NB4 (cell line): ENCODE measurements at regions not wholly inside any gene's neighbourhood (a gene's known extent, or its start where the extent isn't known, plus 50 kb on each side); places are given as distances from the start of the nearest gene placed in this dataset.
"Not testable (repeated sequence)": the region's sequence is repeated elsewhere in the genome, so short reads cannot be mapped to it uniquely, and the experiment has no call there.

Experiments
- DNase-seq: peaks from one replicate; pipeline ENCODE4 v3.0.0; 2010; ENCODE audit warnings: low read depth
- H3K4me3 ChIP-seq: one replicate; pipeline ENCODE4 v1.5.1; 2011; ENCODE audit warnings: mild to moderate bottlenecking, low read depth, low read length, moderate library complexity
- MYC ChIP-seq: IDR thresholded peaks from 2 replicates; pipeline ENCODE4 v1.6.1; 2011; ENCODE audit warnings: low read depth, low read length
- POLR2A ChIP-seq: IDR thresholded peaks from 2 replicates; pipeline ENCODE4 v1.6.1; 2011; ENCODE audit warnings: mild to moderate bottlenecking; ENCODE audit not compliant: insufficient read length; ENCODE audit errors: extremely low read depth
- TF ChIP-seq, protein P1 (sequence below): IDR thresholded peaks from 2 replicates; pipeline ENCODE4 v1.6.1; 2011; ENCODE audit warnings: low read depth, low read length
- TF ChIP-seq, protein P2 (sequence below): IDR thresholded peaks from one replicate; pipeline ENCODE4 v1.5.1; 2012; ENCODE audit warnings: low read depth, low read length

DNA sequence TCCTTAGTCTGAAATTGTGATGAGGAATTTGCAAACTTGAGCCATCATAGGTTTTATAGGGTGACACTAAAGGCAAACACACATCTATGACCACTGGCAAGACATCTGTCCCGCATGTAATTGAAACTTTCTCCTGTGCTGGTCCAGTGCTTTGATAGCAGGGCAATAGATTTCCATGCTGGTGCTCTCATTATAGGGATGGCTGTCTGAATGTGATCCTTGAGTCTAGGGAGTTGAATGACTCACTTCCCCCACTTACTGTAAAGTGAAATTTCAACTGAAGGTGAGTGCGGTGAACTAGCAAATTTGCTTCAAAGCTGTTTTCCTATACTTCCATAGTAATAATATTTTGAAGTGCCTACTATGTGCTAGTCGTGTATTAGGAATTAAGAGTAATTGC, 1630.0 kb downstream of the STIM2 start:
- no peak for DNase-seq
- no peak overlapping the region for H3K4me3 ChIP-seq
- TF ChIP-seq, protein P1, sequence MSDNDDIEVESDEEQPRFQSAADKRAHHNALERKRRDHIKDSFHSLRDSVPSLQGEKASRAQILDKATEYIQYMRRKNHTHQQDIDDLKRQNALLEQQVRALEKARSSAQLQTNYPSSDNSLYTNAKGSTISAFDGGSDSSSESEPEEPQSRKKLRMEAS = no peak
- TF ChIP-seq POLR2A (no peak), MYC (no peak)
- TF ChIP-seq, protein P2, sequence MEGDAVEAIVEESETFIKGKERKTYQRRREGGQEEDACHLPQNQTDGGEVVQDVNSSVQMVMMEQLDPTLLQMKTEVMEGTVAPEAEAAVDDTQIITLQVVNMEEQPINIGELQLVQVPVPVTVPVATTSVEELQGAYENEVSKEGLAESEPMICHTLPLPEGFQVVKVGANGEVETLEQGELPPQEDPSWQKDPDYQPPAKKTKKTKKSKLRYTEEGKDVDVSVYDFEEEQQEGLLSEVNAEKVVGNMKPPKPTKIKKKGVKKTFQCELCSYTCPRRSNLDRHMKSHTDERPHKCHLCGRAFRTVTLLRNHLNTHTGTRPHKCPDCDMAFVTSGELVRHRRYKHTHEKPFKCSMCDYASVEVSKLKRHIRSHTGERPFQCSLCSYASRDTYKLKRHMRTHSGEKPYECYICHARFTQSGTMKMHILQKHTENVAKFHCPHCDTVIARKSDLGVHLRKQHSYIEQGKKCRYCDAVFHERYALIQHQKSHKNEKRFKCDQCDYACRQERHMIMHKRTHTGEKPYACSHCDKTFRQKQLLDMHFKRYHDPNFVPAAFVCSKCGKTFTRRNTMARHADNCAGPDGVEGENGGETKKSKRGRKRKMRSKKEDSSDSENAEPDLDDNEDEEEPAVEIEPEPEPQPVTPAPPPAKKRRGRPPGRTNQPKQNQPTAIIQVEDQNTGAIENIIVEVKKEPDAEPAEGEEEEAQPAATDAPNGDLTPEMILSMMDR = no peak

DNA sequence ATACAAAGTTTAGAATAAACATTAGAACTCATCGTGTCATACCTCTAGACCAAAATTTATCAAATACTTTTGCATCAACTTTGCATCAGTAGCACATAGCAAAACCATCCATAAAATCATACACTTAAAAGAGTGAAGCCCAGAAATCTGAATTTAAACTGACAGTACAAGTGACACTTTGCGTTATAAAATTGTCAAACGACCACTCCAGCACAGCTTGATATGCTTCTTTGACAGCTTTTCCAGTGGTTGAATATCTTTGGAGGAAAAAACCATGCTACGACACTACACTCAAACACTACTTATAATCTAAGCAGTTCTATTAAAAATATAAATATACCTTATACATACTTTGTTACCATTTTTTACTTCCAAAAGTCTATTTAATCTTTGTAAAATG, 1644.4 kb downstream of the STIM2 start:
- DNase-seq = no peak
- TF ChIP-seq POLR2A (no peak), MYC (no peak)
- TF ChIP-seq, protein P2 = no peak
- TF ChIP-seq, protein P1 = no peak
- no peak overlapping the region for H3K4me3 ChIP-seq

DNA sequence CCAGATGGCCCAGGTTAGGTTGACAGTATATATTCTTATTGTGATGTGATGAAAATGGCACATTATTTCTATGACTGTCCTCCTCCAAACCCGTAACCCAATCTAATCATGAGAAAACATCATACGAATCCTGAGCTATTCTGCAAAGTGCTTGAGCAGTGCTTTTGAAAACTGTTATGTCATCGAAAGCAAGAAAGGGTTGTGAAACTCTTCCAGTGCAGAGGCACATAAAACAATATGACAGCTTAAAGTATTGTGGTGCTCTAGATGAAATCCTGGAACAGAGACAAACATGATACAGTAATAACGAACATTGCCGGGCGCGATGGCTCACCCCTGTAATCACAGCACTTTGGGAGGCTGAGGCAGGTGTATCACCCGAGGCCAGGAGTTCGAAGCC, 1648.0 kb downstream of the STIM2 start:
- no peak for DNase-seq
- TF ChIP-seq POLR2A (no peak), MYC (no peak)
- TF ChIP-seq, protein P1 = no peak
- TF ChIP-seq, protein P2 = no peak

DNA sequence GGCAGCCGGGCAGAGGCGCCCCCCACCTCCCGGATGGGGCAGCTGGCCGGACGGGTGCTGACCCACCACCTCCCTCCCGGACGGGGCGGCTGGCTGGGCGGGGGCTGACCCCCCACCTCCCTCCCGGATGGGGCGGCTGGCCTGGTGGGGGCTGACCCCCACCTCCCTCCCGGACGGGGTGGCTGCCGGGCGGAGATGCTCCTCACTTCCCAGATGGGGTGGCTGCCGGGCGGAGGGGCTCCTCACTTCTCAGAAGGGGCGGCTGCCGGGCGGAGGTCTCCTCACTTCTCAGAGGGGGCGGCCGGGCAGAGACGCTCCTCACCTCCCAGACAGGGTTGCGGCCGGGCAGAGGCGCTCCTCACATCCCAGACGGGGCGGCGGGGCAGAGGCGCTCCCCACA, 1654.1 kb downstream of the STIM2 start:
- DNase-seq, H3K4me3 ChIP-seq: not testable (repeated sequence)

More for the DNA sequence above, 1648.0 kb downstream of the STIM2 start:
- H3K4me3 ChIP-seq = no peak overlapping the region

DNA sequence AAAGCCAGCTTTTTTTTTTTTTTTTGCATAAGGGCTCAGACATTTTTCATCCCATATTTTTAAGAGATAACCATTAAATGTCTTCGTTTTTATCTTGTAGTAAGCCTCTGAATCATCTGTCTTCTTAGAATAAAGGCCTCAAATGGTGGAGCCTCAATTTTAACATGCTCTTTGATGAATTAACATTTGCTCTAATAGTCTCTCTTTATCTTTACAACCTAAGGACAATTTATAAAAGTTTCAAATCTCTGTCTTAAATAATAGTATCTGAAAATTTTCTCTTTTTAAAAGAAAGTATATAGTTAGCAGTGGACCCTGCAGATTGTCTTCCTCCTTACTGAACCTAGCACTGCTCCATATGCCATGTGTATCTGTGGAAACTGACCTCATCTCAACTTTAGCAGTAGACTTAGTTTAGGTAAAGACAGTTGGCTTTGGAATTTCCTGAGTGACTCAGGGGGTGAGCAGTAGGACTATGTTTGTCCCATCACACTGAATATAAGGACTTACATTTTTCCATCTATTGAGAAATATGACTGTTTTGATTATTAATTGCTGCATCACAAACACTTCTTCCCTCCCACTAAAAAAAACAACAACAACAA, 1658.0 kb downstream of the STIM2 start:
- no peak for DNase-seq
- no peak overlapping the region for H3K4me3 ChIP-seq
- TF ChIP-seq, protein P2 = no peak
- TF ChIP-seq POLR2A (no peak), MYC (no peak)
- TF ChIP-seq, protein P1 = no peak

DNA sequence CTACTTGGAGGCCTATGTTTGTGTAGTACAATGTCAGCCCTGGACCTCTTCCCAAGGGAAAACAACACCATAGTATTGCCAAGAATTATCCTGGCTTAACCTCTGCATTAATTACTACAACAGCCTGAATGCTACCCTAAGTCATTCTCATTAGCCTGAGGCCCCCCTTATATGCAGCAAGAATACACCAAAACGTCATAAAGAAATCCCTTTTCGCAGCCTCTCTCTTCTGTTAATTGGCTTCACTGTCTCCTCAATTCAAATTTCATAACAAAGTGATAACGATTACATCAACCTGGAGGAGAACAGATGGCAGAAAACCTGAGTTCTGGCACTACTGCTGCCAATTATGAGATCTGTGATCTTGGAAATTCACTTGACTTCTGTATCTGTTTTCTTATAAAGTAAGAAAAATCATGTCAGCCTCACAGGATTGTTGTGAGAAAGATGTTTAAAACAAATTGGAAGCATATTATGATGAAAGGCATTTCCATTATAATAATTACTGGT, 1663.1 kb downstream of the STIM2 start:
- TF ChIP-seq, protein P1 = no peak
- TF ChIP-seq POLR2A = no peak
- TF ChIP-seq MYC = no peak
- TF ChIP-seq, protein P2 = no peak
- no peak overlapping the region for H3K4me3 ChIP-seq
- DNase-seq = no peak
